ENCODE measurements at regions not wholly inside any gene's neighbourhood (a gene's known extent, or its start where the extent isn't known, plus 50 kb on each side); places are given as distances from the start of the nearest gene placed in this dataset.

- TF ChIP-seq SMC3 (IDR thresholded peaks at IDR 0.05; ENCODE audit: low read depth, low read length) (no peak), RFX5 (IDR thresholded peaks at IDR 0.05; ENCODE audit: low read depth, low read length) (no peak), MXI1 (IDR thresholded peaks at IDR 0.05; ENCODE audit: borderline replicate concordance, low read depth, low read length) (no peak), RCOR1 (IDR thresholded peaks at IDR 0.05; ENCODE audit: insufficient replicate concordance, low read length) (no peak), USF2 (IDR thresholded peaks at IDR 0.05; ENCODE audit: low read depth, low read length) (no peak), CHD1 (IDR thresholded peaks at IDR 0.05; ENCODE audit: low read depth, low read length) (no peak), CTCF (conservative IDR thresholded peaks at IDR 0.05; ENCODE audit: low read depth, low read length) (no peak), RAD21 (IDR thresholded peaks at IDR 0.05; ENCODE audit: low read length) (no peak), NFE2L2 (IDR thresholded peaks at IDR 0.05; ENCODE audit: low read depth, low read length) (no peak), POLR2A (IDR thresholded peaks at IDR 0.05; ENCODE audit: low read depth, low read length) (no peak), MAFK (IDR thresholded peaks at IDR 0.05; ENCODE audit: low read depth, low read length) (no peak)
These were observed 383.6 kb downstream of the GLRX3 start for GRCh38 chr10:130519791-130520190.
